KMS-11 (cell line): ENCODE measurements at regions not wholly inside any gene's neighbourhood (a gene's known extent, or its start where the extent isn't known, plus 50 kb on each side); places are given as distances from the start of the nearest gene placed in this dataset.

Source experiments
- H2AFZ ChIP-seq: fragments of 200-600 bp; sonication (generic); 2 replicates; pipeline ENCODE4 v1.6.1; 2016; ENCODE audit warnings: antibody characterized with exemption, mixed run types, low read depth
- H3K27ac ChIP-seq: fragments of 200-600 bp; sonication (generic); 2 replicates; pipeline ENCODE4 v1.6.1; 2016; ENCODE audit warnings: mild to moderate bottlenecking, mixed run types
- H3K27me3 ChIP-seq: fragments of 200-600 bp; sonication (generic); 2 replicates; pipeline ENCODE4 v1.6.1; 2017; ENCODE audit warnings: mild to moderate bottlenecking, low read depth, mixed run types, moderate library complexity; ENCODE audit not compliant: insufficient read depth
- H3K36me3 ChIP-seq: fragments of 200-600 bp; sonication (generic); 2 replicates; pipeline ENCODE4 v1.6.1; 2017; ENCODE audit warnings: mild to moderate bottlenecking, mixed run types; ENCODE audit not compliant: insufficient read depth
- H3K4me1 ChIP-seq: fragments of 200-600 bp; sonication (generic); 2 replicates; pipeline ENCODE4 v1.6.1; 2016; ENCODE audit warnings: mild to moderate bottlenecking, low read depth, mixed run types; ENCODE audit not compliant: poor library complexity, severe bottlenecking
- H3K4me2 ChIP-seq: fragments of 200-600 bp; sonication (generic); 2 replicates; pipeline ENCODE4 v1.7.0; 2016; ENCODE audit warnings: mild to moderate bottlenecking, mixed run types
- H3K4me3 ChIP-seq: fragments of 200-600 bp; sonication (generic); IDR thresholded peaks from 2 replicates; pipeline ENCODE4 v1.6.1; 2017; ENCODE audit warnings: low read depth, low read length, mixed read lengths; ENCODE audit not compliant: insufficient read depth
- H3K79me2 ChIP-seq: fragments of 200-600 bp; sonication (generic); 2 replicates; pipeline ENCODE4 v1.6.1; 2016; ENCODE audit warnings: low read depth, mixed run types; ENCODE audit not compliant: insufficient read depth
- H3K9ac ChIP-seq: fragments of 200-600 bp; sonication (generic); 2 replicates; pipeline ENCODE4 v1.6.1; 2016; ENCODE audit warnings: mild to moderate bottlenecking, mixed run types
- H4K20me1 ChIP-seq: fragments of 200-600 bp; sonication (generic); 2 replicates; pipeline ENCODE4 v1.6.1; 2016; ENCODE audit warnings: mild to moderate bottlenecking, mixed run types; ENCODE audit not compliant: insufficient read depth
- CTCF ChIP-seq: fragments of 200-600 bp; sonication (generic); conservative IDR thresholded peaks from 2 replicates; pipeline ENCODE4 v1.6.1; 2017; ENCODE audit warnings: low read depth, mild to moderate bottlenecking, antibody characterized with exemption, low read length, moderate library complexity, mixed read lengths

- no peak overlapping the region for H2AFZ ChIP-seq
- no peaks in the 10 kb centered on the region for H3K4me1 ChIP-seq
- no peak overlapping the region for H3K9ac ChIP-seq
- no peaks in the 10 kb centered on the region for H3K27me3 ChIP-seq
- TF ChIP-seq CTCF = no peak
- H3K79me2 ChIP-seq = no peaks in the 10 kb centered on the region
- no peak overlapping the region for H3K4me2 ChIP-seq
- no peak overlapping the region for H3K4me3 ChIP-seq
- no peaks in the 10 kb centered on the region for H3K36me3 ChIP-seq
- no peak overlapping the region for H3K27ac ChIP-seq
- H4K20me1 ChIP-seq = no peaks in the 10 kb centered on the region
Observed at GRCh38 chr6:85245004-85245403, 204.9 kb upstream of the NT5E start.

- no peaks in the 10 kb centered on the region for H3K79me2 ChIP-seq
- no peaks in the 10 kb centered on the region for H4K20me1 ChIP-seq
- no peaks in the 10 kb centered on the region for H3K36me3 ChIP-seq
- no peak overlapping the region for H3K4me3 ChIP-seq
- H2AFZ ChIP-seq = no peak overlapping the region
- H3K27me3 ChIP-seq = no peaks in the 10 kb centered on the region
- H3K9ac ChIP-seq = no peak overlapping the region
- H3K4me2 ChIP-seq = no peak overlapping the region
- TF ChIP-seq CTCF = no peak
- H3K4me1 ChIP-seq = no peaks in the 10 kb centered on the region
- no peak overlapping the region for H3K27ac ChIP-seq
Observed at GRCh38 chr6:85241498-85242052, 208.3 kb upstream of the NT5E start.

GRCh38 chr6:85240787-85241385 is 209.0 kb upstream of the NT5E start:
- no peak overlapping the region for H2AFZ ChIP-seq
- no peak overlapping the region for H3K4me2 ChIP-seq
- H3K4me3 ChIP-seq = no peak overlapping the region
- no peaks in the 10 kb centered on the region for H3K27me3 ChIP-seq
- no peak overlapping the region for H3K27ac ChIP-seq
- no peaks in the 10 kb centered on the region for H3K4me1 ChIP-seq
- no peaks in the 10 kb centered on the region for H4K20me1 ChIP-seq
- TF ChIP-seq CTCF = no peak
- H3K36me3 ChIP-seq = no peaks in the 10 kb centered on the region
- H3K9ac ChIP-seq = no peak overlapping the region
- no peaks in the 10 kb centered on the region for H3K79me2 ChIP-seq

GRCh38 chr6:85237478-85237877 is 212.4 kb upstream of the NT5E start:
- Histone ChIP-seq H2AFZ (no peak overlapping the region), H3K27me3 (no peaks in the 10 kb centered on the region), H4K20me1 (no peaks in the 10 kb centered on the region), H3K4me1 (no peaks in the 10 kb centered on the region), H3K4me2 (no peak overlapping the region), H3K27ac (no peak overlapping the region), H3K9ac (no peak overlapping the region), H3K36me3 (no peaks in the 10 kb centered on the region), H3K79me2 (no peaks in the 10 kb centered on the region), H3K4me3 (no peak overlapping the region)
- no peak for TF ChIP-seq CTCF
